M059J (cell line): ENCODE measurements at regions not wholly inside any gene's neighbourhood (a gene's known extent, or its start where the extent isn't known, plus 50 kb on each side); places are given as distances from the start of the nearest gene placed in this dataset.

Experiments
- DNase-seq: peaks from one replicate; pipeline ENCODE4 v3.0.0-alpha.2; 2012; ENCODE audit warnings: low read depth

GRCh38 chr5:173764332-173765028, 123.7 kb upstream of the CPEB4 start:
- DNase-seq: peak; percentile 98

GRCh38 chr5:173765029-173765644, 123.0 kb upstream of the CPEB4 start:
- no peak for DNase-seq

- no peak for DNase-seq
Observed at GRCh38 chr5:173765661-173766060, 122.5 kb upstream of the CPEB4 start.

DNA sequence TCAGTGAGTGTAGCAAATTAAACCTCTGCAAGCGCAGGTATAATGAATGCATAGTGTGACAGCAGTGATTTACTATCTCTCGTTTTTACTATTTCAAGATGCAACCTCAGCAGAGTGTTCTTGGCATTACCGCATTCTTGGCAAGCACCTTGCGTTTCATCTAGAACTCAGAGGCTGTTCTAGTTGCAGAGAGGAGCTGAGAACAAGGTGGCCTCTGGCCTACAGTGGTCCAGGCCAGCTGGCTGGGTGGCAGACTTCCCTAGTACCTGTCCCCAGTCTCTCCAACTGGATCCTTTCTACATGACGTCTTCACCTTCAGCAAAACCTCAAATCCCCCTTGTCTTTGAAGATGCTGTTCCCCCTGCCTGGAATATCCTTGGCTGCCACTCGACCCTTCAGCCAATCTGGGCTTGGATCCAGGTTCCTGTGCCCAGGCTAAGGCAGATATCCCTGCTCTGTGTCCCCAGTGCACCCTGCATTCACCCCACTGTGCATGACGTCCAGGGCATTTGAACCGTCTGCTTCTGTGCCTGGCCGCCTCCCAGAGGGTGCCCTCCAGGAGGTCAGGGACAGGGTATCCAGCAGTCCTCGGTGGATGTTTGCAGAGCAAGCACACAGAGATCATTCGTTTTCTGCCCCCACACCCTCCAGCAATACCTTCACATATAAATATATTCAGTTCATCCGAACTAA, 120.4 kb upstream of the CPEB4 start:
- no peak for DNase-seq

DNA sequence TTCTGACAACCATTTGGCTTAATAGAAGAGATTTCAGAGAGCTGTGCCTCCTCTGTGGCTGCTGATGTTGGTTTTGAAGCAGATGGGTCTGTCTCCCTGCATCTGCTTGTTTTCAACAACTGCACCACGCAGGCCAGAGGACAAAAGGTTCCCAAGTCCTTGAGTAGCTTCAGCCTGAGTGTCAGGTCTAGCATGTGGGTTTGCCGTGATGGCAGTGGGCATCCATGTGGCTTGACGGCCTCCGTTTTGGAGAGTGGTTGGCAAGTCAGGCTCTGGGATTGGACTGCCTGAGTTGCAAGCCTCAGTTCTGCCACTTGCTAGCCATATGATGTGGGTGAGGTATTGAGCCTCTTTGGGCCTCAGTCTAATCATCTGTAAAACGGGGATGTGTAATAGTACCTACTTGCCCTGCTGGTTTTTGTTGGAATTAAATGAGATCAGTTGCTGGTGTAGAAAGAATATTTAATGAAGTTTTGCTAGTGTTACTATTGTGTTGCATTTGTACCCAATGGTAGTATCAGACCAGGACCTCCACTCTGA, 119.8 kb upstream of the CPEB4 start:
- DNase-seq: no peak

DNA sequence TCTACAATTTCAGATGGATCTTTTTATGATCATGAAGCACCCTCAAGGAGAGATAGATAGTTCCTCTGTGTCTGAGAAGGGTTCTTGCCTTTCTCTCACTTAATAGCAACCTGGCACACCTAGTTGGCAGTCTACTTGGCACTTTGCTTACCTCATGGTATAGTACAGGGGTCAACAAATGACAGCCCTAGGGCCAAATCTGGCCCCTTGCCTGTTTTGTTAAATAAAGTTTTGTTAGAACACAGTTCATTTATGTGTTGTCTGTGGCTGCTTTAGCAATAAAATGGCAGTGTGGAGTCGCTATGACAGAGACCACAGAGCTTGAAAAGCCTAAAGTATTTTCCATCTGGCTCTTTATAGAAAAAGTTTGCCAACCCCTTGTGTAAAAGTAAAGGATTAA, 119.3 kb upstream of the CPEB4 start:
- DNase-seq: no peak

DNA sequence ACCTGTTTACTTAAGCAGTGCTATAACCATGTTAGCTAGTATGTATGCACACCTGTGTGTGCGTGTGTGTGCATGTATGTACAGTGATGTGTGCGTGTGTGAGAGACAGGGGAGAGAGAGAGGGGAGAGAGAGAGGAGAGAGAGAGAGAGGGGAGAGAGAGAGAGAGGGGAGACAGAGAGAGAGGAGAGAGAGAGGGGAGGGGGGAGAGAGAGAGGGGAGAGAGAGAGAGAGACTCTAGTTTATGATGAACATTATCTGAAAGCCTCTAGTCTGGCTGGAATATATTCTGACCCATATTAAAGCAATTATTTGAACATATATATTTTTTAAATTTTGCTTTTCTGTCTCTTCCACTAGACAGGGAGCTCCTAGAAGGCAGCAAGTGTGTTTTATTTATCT, 117.5 kb upstream of the CPEB4 start:
- no peak for DNase-seq

DNA sequence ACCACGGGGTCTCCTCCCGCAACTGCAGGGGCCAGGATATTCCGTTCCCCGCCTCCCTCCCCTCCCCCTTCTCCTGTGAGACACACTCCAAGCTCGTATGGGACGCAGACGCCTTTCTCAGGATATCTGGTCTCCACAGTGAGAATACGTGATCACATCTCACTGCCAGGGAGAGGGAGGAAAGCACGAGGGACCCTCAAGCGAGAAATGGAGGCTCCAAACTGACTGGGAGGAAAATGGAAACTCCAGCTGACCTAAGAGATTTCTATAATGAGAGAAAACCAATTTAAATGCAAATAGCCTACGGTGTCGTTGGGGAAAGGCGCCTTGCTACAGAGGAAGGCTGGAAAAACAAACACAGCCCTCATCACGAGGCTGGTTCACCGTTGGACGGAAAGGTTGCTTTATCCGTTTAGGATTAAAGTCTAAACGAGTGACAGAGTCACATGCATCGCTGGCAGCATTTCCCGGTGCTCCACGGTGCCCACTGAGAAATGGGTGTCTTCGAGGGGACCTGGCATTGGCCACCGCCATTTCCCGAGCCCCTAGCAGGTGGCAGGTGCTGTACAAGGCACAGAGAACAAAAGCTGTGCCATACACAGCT, 116.9 kb upstream of the CPEB4 start:
- no peak for DNase-seq

- DNase-seq: no peak
Observed at GRCh38 chr5:173771725-173772383, 116.3 kb upstream of the CPEB4 start.

DNA sequence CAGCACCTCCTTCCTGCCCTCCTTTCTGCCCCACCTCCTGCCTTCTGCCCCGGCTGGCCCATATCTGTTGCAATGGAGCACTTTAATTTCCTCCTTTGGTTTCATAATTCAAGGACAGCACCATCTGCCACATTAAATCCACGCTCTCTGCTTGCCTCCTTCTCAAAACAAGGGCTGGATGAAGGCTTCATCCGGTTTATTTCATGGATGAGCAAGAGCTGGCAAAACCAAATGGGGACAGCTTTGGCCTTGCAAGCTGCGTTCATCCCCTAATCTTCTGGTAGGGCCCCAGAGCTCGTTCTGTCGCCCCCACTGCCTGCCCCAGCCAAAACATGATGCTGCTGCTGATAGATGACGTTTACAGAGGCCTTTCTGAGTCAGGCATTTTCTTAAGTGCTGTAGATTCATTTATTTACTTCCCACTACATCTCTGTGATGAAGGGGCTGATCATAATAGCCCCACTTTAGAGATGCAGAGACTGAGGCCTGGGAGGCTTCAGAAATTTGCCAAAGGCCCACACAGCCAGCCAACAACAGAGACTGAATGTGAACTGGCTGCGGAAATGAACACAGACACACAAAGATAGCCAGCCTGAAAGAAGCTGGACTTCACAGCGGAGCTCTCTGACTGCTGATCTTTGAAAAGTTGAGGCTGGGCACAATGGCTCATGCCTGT, 115.6 kb upstream of the CPEB4 start:
- no peak for DNase-seq

- DNase-seq: peak; percentile 13
Observed at GRCh38 chr5:173774271-173774761, 113.8 kb upstream of the CPEB4 start.

DNA sequence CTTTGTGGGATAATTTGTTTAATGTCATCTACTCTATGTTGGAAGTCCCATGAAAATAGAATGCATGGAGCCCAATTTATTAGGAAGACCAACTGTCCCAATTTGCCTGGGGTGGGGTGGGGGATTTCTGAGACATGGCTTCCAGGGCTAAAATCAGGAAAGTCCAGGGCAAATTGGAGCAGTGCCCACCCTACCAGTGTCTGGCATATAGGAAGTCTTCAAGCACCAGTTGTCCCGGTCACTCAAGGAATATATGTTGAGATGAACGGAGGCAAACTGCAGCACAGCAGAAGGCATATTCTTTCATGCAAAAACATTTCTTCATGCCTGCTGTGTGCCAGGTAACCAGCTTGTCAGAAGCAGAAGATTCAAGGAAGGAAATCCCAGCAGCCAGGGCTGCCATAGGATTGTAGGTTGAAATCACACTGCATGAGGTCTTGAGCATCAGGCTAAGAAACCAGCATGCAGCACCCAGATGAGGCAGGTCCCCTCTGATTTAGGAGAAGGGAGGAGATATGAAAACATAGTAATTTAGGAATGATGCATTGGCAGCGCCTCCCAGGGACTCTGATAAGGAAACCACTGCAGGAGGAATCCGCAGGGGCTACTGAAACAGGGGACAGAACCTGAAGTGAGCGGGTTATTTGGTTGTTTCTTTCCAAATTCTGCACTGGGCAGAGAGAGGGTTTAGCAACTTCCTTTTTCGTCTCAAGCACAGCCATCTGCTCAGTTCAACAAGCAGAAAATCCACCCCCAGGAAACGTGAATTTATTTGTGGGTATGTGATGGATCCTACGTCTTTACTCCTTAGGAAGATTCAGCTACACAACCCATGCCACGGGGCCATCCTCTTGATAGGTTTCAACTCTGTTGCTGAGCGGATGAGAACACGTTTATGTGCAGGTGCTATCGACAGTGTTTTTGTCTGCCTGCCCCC, 112.6 kb upstream of the CPEB4 start:
- DNase-seq: no peak

- no peak for DNase-seq
Observed at GRCh38 chr5:173777149-173777548, 111.0 kb upstream of the CPEB4 start.

DNA sequence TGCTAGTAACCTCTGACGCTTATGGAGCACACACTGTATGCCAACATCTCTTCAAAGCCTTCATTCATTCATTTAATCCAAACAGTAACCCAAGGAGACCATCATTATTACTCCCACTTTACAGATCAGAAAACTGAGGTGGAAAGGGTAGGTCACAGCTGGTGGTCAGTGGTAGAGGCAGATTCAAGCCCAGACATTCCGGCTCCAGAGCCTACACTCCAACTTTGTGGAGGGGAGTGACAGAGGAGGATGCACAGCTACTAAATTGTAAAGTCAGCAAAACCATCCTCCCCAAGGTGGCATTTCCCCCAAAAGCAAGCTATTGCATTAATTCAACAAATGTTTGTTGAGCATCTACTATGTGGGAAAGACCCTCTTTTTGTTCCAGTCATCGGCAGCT, 110.5 kb upstream of the CPEB4 start:
- no peak for DNase-seq

DNA sequence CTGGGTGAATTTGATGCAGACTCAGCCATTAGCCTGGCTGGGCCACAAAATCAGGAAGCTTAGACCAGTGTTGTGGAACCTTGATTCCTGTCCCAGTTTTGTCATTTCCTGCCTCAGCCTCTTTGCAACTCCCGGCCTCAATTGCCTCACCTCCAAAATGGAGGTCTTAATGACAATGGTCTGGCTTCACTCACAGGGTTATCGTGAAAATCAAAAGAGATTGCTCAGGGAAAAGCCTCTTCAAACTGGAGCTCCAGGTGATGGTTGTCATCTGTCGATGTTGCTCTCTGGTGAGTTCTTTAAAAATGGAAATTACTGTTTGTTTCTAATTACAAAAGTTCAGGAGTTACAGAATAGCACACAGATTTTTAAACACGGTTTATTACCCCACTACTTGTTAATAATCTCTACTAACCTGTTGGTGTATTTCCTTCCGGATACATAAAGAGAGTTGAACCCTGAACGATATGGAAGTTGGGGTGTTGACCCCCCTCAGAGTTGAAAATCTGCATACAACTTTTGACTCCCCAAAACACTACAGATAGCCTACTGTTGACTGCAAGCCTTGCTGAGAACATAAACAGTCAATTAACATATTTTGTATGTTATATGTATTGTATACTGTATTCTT, 109.9 kb upstream of the CPEB4 start:
- no peak for DNase-seq

- DNase-seq: no peak
Observed at GRCh38 chr5:173778784-173779304, 109.3 kb upstream of the CPEB4 start.

- DNase-seq: peak; percentile 39
Observed at GRCh38 chr5:173780235-173781234, 107.6 kb upstream of the CPEB4 start.

DNA sequence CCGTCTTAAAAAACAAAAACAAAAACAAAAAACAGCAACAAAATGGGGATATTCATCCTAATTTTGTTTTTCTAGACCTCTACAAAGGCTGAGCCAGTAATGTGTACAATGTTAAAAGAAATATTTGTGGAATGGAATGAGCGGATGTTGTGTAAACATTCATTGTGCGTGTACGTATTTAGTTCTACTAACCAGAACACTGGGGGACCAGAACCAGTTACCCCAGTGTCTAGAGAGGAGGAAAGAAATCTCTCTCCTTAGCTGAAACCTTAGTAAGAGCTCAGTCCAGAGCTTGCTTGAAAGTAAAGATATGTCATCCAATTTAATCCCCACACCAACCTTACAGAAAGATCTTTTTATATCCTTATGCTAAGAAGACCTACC, 106.7 kb upstream of the CPEB4 start:
- no peak for DNase-seq
